ENCODE measurements at regions not wholly inside any gene's neighbourhood (a gene's known extent, or its start where the extent isn't known, plus 50 kb on each side); places are given as distances from the start of the nearest gene placed in this dataset.

DNA sequence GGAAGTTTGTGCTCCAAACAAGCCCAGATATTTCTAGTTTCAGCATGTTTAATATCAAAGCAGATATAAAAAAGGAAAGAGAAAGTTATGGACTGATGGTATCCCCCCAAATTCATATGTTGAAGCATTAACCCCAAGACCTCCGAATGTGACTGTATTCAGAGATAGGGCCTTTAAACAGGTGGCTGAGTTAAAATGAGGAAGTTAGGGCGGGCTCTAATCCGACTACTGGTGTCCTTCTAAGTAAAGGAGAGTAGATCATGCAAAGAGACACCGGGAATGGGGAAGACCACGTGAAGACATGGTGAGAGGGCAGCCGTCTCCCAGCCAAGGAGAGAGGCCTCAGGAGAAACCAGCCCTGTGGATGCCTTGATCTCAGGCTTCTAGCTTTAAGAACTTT, 324.1 kb upstream of the KIF2A start:
- H3K4me3 ChIP-seq (ENCODE audit: low read depth, low read length), result no peak overlapping the region
- TF ChIP-seq, protein P1, sequence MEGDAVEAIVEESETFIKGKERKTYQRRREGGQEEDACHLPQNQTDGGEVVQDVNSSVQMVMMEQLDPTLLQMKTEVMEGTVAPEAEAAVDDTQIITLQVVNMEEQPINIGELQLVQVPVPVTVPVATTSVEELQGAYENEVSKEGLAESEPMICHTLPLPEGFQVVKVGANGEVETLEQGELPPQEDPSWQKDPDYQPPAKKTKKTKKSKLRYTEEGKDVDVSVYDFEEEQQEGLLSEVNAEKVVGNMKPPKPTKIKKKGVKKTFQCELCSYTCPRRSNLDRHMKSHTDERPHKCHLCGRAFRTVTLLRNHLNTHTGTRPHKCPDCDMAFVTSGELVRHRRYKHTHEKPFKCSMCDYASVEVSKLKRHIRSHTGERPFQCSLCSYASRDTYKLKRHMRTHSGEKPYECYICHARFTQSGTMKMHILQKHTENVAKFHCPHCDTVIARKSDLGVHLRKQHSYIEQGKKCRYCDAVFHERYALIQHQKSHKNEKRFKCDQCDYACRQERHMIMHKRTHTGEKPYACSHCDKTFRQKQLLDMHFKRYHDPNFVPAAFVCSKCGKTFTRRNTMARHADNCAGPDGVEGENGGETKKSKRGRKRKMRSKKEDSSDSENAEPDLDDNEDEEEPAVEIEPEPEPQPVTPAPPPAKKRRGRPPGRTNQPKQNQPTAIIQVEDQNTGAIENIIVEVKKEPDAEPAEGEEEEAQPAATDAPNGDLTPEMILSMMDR (IDR thresholded peaks at IDR 0.05; ENCODE audit: control insufficient read depth, extremely low read depth, insufficient read depth), result no peak
- DNase-seq (ENCODE audit: low read depth), result no peak

DNA sequence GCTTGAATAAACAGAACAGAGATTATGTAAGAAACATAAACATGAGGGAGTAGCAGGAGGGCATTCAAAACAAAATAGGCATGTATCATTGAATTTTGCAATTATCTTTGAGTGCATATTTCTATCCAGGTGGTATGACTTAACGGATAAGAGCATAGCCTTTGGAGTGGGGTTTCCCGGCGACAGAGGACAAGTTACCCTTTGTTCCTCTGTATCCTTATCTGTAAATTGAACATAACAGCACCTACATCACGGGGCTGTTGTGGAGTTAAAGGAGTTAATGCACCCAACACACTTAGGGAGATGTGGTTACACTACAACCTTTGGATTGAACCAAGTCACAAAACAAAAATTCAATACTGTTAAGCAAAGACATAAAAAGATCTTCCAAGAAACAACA, 314.6 kb upstream of the KIF2A start:
- TF ChIP-seq, protein P1 (IDR thresholded peaks at IDR 0.05; ENCODE audit: control insufficient read depth, extremely low read depth, insufficient read depth), result no peak
- DNase-seq (ENCODE audit: low read depth), result no peak
- H3K4me3 ChIP-seq (ENCODE audit: low read depth, low read length), result no peak overlapping the region

DNA sequence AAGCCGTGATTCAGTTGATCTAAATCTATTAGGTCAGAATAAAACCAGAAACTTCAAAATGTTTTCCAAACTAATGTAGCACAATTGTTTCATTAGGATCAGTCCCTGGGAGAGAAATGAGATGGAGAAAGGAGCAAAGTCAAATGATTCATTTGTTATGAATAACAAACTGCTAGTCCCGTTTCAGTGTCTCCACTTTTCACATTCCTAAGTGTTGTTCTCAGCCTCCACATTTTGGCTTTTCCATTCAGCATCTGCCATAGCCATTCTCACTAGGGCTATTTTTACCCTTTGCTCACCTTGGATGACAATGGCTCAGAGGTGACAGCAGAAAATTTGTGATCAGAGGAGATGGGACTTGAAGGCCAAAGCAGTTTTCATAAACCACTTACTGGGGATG, 314.1 kb upstream of the KIF2A start:
- H3K4me3 ChIP-seq (ENCODE audit: low read depth, low read length), result no peak overlapping the region
- DNase-seq (ENCODE audit: low read depth), result no peak
- TF ChIP-seq, protein P1 (IDR thresholded peaks at IDR 0.05; ENCODE audit: control insufficient read depth, extremely low read depth, insufficient read depth), result no peak

DNA sequence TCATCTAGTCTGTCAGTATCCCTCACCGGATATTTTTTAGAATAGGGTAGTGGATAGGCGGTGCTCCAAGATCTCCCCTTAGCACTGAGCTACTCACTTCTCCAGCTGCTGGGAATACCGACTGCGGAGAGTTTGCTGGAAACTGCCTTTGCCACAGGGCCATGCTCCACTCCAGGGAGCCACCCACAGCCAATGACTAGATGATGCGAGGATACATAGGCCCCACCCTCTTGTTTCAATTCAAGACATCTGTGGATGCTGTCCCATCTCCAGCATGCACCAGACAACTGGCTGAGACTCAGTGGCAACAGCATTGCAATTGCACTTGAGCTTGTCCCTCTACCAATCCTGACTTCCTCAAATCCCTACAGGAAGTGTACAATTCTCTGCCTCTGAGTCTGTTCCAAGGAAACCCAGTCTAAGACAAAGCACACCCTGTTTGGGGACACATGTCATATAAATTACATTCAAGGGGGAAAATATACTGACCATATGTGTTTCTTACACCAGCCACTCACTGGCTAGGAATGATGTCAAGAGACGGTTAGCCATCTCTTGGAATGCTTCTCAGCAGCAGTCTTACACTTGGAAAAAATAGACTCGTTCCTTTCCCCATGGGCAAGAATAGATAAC, 312.6 kb upstream of the KIF2A start:
- H3K4me3 ChIP-seq (ENCODE audit: low read depth, low read length), result no peak overlapping the region
- no peak for DNase-seq (ENCODE audit: low read depth)
- TF ChIP-seq, protein P1 (IDR thresholded peaks at IDR 0.05; ENCODE audit: control insufficient read depth, extremely low read depth, insufficient read depth), result no peak

DNA sequence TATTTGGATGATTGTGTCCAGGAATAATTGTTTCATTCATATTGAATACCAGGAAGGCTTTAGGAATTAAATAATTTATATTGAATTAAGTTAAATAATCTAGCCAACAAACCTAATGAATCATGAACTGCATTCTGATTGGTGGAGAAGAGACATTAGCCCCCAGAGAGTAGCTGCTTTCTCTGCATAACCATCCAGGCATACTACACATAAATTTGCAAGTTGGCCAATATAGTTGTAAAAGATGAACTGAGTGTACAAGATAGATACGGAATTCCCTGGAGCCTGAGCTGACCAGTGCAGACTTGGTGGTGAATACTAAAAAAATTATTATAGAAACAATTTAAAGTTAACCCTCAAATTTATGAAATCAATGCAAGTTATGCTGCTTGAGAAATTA, 311.8 kb upstream of the KIF2A start:
- TF ChIP-seq, protein P1 (IDR thresholded peaks at IDR 0.05; ENCODE audit: control insufficient read depth, extremely low read depth, insufficient read depth), result no peak
- no peak overlapping the region for H3K4me3 ChIP-seq (ENCODE audit: low read depth, low read length)
- DNase-seq (ENCODE audit: low read depth), result no peak

DNA sequence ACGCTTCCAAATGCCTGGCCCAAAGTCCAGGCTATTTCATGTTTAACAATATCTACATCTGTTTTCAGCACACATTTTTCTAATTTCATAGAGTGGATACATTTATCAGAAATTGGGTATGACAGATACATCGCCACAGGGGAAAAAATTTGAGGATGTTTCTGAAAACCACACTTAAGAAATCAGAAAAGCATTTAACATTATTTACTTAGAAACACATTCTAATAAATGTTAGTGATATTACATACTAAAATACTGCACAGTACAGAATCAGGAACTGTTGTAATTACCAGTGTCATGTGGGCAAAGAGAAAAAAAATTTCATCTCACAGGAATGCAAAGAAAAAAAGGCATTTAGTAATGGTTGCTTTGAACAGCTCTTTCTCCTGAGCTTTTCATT, 310.5 kb upstream of the KIF2A start:
- H3K4me3 ChIP-seq (ENCODE audit: low read depth, low read length), result no peak overlapping the region
- TF ChIP-seq, protein P1 (IDR thresholded peaks at IDR 0.05; ENCODE audit: control insufficient read depth, extremely low read depth, insufficient read depth), result no peak
- DNase-seq (ENCODE audit: low read depth), result no peak

DNA sequence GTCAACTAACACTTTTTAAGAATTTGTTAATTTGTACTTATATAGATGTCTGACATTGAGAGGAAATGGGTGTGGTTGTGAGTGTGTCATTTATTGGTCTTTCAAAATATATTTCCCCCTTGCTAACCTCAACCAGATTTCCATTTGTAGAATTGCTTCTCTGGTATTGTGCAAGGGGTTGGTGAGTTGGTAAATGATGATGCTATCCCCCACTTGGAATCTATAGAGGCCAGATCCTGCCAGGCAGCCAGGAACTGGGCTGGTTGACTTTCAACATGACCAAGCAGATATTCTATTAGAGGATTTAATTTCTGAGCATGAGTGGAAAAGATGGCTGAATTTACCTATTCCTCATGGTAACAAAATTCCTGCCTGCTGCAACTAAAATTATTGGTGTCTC, 306.6 kb upstream of the KIF2A start:
- TF ChIP-seq, protein P1 (IDR thresholded peaks at IDR 0.05; ENCODE audit: control insufficient read depth, extremely low read depth, insufficient read depth), result no peak
- H3K4me3 ChIP-seq (ENCODE audit: low read depth, low read length), result no peak overlapping the region
- no peak for DNase-seq (ENCODE audit: low read depth)

Measured in LNCaP clone FGC (cell line).